Mesenchymal stem cell (in vitro differentiated cells and primary cell): ENCODE measurements at regions not wholly inside any gene's neighbourhood (a gene's known extent, or its start where the extent isn't known, plus 50 kb on each side); places are given as distances from the start of the nearest gene placed in this dataset.

Source experiments
- DNase-seq: peaks from one replicate; pipeline ENCODE4 v3.0.0-alpha.2; 2013
- H2AFZ ChIP-seq: one replicate; pipeline ENCODE4 v1.6.1; 2013; ENCODE audit warnings: low read depth, mild to moderate bottlenecking, control low read depth, inconsistent platforms, low read length, moderate library complexity
- H2AK5ac ChIP-seq: 2 replicates; pipeline ENCODE4 v1.6.1; 2013; ENCODE audit warnings: low read length, moderate library complexity, mild to moderate bottlenecking, inconsistent platforms; ENCODE audit not compliant: severe bottlenecking
- H2BK120ac ChIP-seq: one replicate; pipeline ENCODE4 v1.6.1; 2013; ENCODE audit warnings: low read depth, mild to moderate bottlenecking, inconsistent platforms, low read length, moderate library complexity
- H2BK12ac ChIP-seq, 2 experiments: one replicate each; pipeline ENCODE4 v1.6.1; 2013; ENCODE audit warnings: inconsistent platforms in 2 of 2, low read length in 2 of 2, mild to moderate bottlenecking in 2 of 2, moderate library complexity in 2 of 2, control low read depth in 1 of 2
- H2BK15ac ChIP-seq: one replicate; pipeline ENCODE4 v1.6.1; 2013; ENCODE audit warnings: mild to moderate bottlenecking, low read depth, inconsistent platforms; ENCODE audit not compliant: poor library complexity, severe bottlenecking
- H2BK5ac ChIP-seq: 2 replicates; pipeline ENCODE4 v1.6.1; 2013; ENCODE audit warnings: low read depth, mild to moderate bottlenecking, low read length, control low read depth, inconsistent platforms; ENCODE audit not compliant: poor library complexity, severe bottlenecking
- H3K14ac ChIP-seq, 2 experiments: one replicate each; pipeline ENCODE4 v1.6.1; 2013; ENCODE audit warnings: inconsistent platforms in 2 of 2, low read length in 2 of 2, control low read depth in 1 of 2, mild to moderate bottlenecking in 1 of 2, moderate library complexity in 1 of 2
- H3K18ac ChIP-seq, 2 experiments: one replicate each; pipeline ENCODE4 v1.6.1; 2013; ENCODE audit warnings: inconsistent platforms in 2 of 2, low read length in 2 of 2, control low read depth in 1 of 2, low read depth in 1 of 2, mild to moderate bottlenecking in 1 of 2
- H3K23ac ChIP-seq, 2 experiments: one replicate each; pipeline ENCODE4 v1.6.1; 2013; ENCODE audit warnings: inconsistent platforms in 2 of 2, low read length in 2 of 2, mild to moderate bottlenecking in 2 of 2, moderate library complexity in 2 of 2, control low read depth in 1 of 2
- H3K27ac ChIP-seq: 2 replicates; pipeline ENCODE4 v1.5.1; 2013; ENCODE audit warnings: mild to moderate bottlenecking, moderate library complexity, low read length, control low read depth, inconsistent platforms; ENCODE audit not compliant: poor library complexity, severe bottlenecking
- H3K27me3 ChIP-seq, 2 experiments: 2 replicates each; pipeline versions ENCODE4 v1.6.1 to v1.7.0; 2013; ENCODE audit warnings: low read length in 2 of 2, mild to moderate bottlenecking in 2 of 2, moderate library complexity in 2 of 2, control low read depth in 1 of 2, inconsistent platforms in 1 of 2; ENCODE audit not compliant: control insufficient read depth in 1 of 2, insufficient read depth in 1 of 2
- H3K36me3 ChIP-seq, 2 experiments: 2 replicates each; pipeline versions ENCODE4 v1.6.1 to v1.7.0; 2013; ENCODE audit warnings: low read length in 2 of 2, control low read depth in 1 of 2, inconsistent platforms in 1 of 2, low read depth in 1 of 2, mild to moderate bottlenecking in 1 of 2; ENCODE audit not compliant: insufficient read depth in 2 of 2, control insufficient read depth in 1 of 2
- H3K4ac ChIP-seq, 2 experiments: one replicate each; pipeline ENCODE4 v1.6.1; 2013; ENCODE audit warnings: inconsistent platforms in 2 of 2, low read length in 2 of 2, mild to moderate bottlenecking in 2 of 2, moderate library complexity in 2 of 2, control low read depth in 1 of 2, low read depth in 1 of 2
- H3K4me1 ChIP-seq: 2 replicates; pipeline ENCODE4 v1.6.1; 2013; ENCODE audit warnings: low read depth, low read length, control low read depth; ENCODE audit not compliant: control insufficient read depth, insufficient read depth
- H3K4me2 ChIP-seq: 2 replicates; pipeline ENCODE4 v1.6.1; 2013; ENCODE audit warnings: low read length, mild to moderate bottlenecking, inconsistent platforms; ENCODE audit not compliant: poor library complexity, severe bottlenecking
- H3K4me3 ChIP-seq, 2 experiments: 2 replicates each; pipeline versions ENCODE4 v1.5.1 to v1.7.0; 2013; ENCODE audit warnings: low read length in 2 of 2, mild to moderate bottlenecking in 2 of 2, control low read depth in 1 of 2, low read depth in 1 of 2; ENCODE audit not compliant: insufficient read depth in 1 of 2
- H3K79me1 ChIP-seq: replicated peaks from 2 replicates; pipeline ENCODE4 v1.6.1; 2013; ENCODE audit warnings: mild to moderate bottlenecking, control low read depth, low read length, inconsistent platforms; ENCODE audit not compliant: poor library complexity, severe bottlenecking
- H3K9ac ChIP-seq: 2 replicates; pipeline ENCODE4 v1.7.0; 2013; ENCODE audit warnings: mild to moderate bottlenecking, low read length, moderate library complexity
- H3K9me3 ChIP-seq: 2 replicates; pipeline ENCODE4 v1.7.0; 2013; ENCODE audit warnings: mild to moderate bottlenecking, low read length; ENCODE audit not compliant: control insufficient read depth
- H4K8ac ChIP-seq: one replicate; pipeline ENCODE4 v1.6.1; 2013; ENCODE audit warnings: inconsistent platforms, mild to moderate bottlenecking, low read length, moderate library complexity
- H4K91ac ChIP-seq: one replicate; pipeline ENCODE4 v1.6.1; 2013; ENCODE audit warnings: mild to moderate bottlenecking, low read length, inconsistent platforms
- WGBS: methylation state at CpG from one replicate; pipeline ENCODE4 v1.1.7; 2013; ENCODE audit warnings: mixed read lengths; 5-methylcytosine and 5-hydroxymethylcytosine counted together

- Histone ChIP-seq H3K14ac (no peak overlapping the region), H3K79me1 (no peaks in the 10 kb centered on the region), H3K4me2 (no peak overlapping the region), H2BK5ac (no peak overlapping the region), H4K8ac (no peak overlapping the region), H3K4me3 (no peak overlapping the region), H3K18ac (no peak overlapping the region), H3K4ac (no peak overlapping the region), H3K27me3 (no peaks in the 10 kb centered on the region), H3K23ac (no peak overlapping the region), H3K36me3 (no peaks in the 10 kb centered on the region), H4K91ac (no peak overlapping the region), H3K4me1 (no peaks in the 10 kb centered on the region), H2BK12ac (no peak overlapping the region), H3K27ac (no peak overlapping the region), H3K9ac (no peak overlapping the region), H3K9me3 (peaks cover 29% of the 10 kb centered on the region), H2BK15ac (no peak overlapping the region), H2AFZ (no peak overlapping the region), H2BK120ac (no peak overlapping the region), H2AK5ac (no peak overlapping the region)
- WGBS, result 78% methylated on average over 2 of the region's 2 CpGs
- no peak for DNase-seq
Observed at GRCh38 chr12:17322090-17322489, 716.1 kb upstream of the LMO3 start.

GRCh38 chr12:17304503-17305347 lies 698.8 kb upstream of the LMO3 start:
- H2BK12ac ChIP-seq, result no peak overlapping the region
- no peak overlapping the region for H2BK5ac ChIP-seq
- H3K23ac ChIP-seq, result no peak overlapping the region
- H2BK120ac ChIP-seq, result no peak overlapping the region
- H3K27me3 ChIP-seq, result no peaks in the 10 kb centered on the region
- no peak overlapping the region for H2BK15ac ChIP-seq
- no peak for DNase-seq
- no peak overlapping the region for H2AFZ ChIP-seq
- H3K14ac ChIP-seq, result no peak overlapping the region
- H3K79me1 ChIP-seq, result no peaks in the 10 kb centered on the region
- no peak overlapping the region for H3K4me2 ChIP-seq
- no peaks in the 10 kb centered on the region for H3K36me3 ChIP-seq
- peaks cover 14% of the 10 kb centered on the region for H3K9me3 ChIP-seq
- H3K4me1 ChIP-seq, result no peaks in the 10 kb centered on the region
- H3K4me3 ChIP-seq, result no peak overlapping the region
- H2AK5ac ChIP-seq, result no peak overlapping the region
- no peak overlapping the region for H3K18ac ChIP-seq
- H3K27ac ChIP-seq, result no peak overlapping the region
- no peak overlapping the region for H3K9ac ChIP-seq
- H3K4ac ChIP-seq, result no peak overlapping the region
- 92% methylated on average over 7 of the region's 7 CpGs for WGBS
- no peak overlapping the region for H4K91ac ChIP-seq
- no peak overlapping the region for H4K8ac ChIP-seq

GRCh38 chr12:17302001-17302400 lies 696.0 kb upstream of the LMO3 start:
- Histone ChIP-seq H3K27ac (no peak overlapping the region), H3K79me1 (no peaks in the 10 kb centered on the region), H2BK12ac (no peak overlapping the region), H2BK5ac (no peak overlapping the region), H4K8ac (no peak overlapping the region), H3K27me3 (no peaks in the 10 kb centered on the region), H3K23ac (no peak overlapping the region), H2AFZ (no peak overlapping the region), H3K4me2 (no peak overlapping the region), H3K4me1 (no peaks in the 10 kb centered on the region), H3K9ac (no peak overlapping the region), H2BK120ac (no peak overlapping the region), H3K9me3 (peaks cover 17% of the 10 kb centered on the region), H4K91ac (no peak overlapping the region), H2AK5ac (no peak overlapping the region), H2BK15ac (no peak overlapping the region), H3K36me3 (no peaks in the 10 kb centered on the region), H3K4me3 (no peak overlapping the region), H3K14ac (no peak overlapping the region), H3K4ac (no peak overlapping the region), H3K18ac (no peak overlapping the region)
- WGBS, result 82% methylated on average over 7 of the region's 7 CpGs
- no peak for DNase-seq

DNA sequence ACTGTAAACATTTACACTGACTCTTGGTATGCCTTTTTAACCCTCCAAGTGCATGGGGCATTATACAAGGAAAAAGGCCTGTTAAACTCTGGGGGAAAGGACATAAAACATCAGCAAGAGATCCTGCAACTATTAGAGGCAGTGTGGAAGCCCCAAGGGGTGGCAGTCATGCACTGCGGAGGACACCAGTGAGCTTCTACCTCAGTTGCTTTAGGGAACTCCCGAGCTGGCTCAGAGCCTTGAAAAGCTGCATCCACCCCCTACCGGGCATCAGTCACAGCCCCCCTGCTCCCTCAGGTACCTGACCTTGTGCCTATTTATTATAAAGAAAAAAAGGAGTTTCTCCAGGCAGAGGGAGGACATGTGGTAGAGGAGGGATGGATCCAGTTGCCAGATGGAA lies 695.6 kb upstream of the LMO3 start:
- no peak overlapping the region for H4K8ac ChIP-seq
- H3K9me3 ChIP-seq, result peaks cover 17% of the 10 kb centered on the region
- H2BK120ac ChIP-seq, result no peak overlapping the region
- H2AFZ ChIP-seq, result no peak overlapping the region
- H2AK5ac ChIP-seq, result no peak overlapping the region
- H2BK15ac ChIP-seq, result no peak overlapping the region
- no peak overlapping the region for H3K23ac ChIP-seq
- no peaks in the 10 kb centered on the region for H3K36me3 ChIP-seq
- H3K4me3 ChIP-seq, result no peak overlapping the region
- no peak overlapping the region for H3K14ac ChIP-seq
- H3K4me1 ChIP-seq, result no peaks in the 10 kb centered on the region
- no peak overlapping the region for H3K4ac ChIP-seq
- 69% methylated on average over 1 of the region's 3 CpGs for WGBS
- H3K4me2 ChIP-seq, result no peak overlapping the region
- no peak overlapping the region for H3K18ac ChIP-seq
- no peak overlapping the region for H4K91ac ChIP-seq
- H2BK5ac ChIP-seq, result no peak overlapping the region
- no peak overlapping the region for H2BK12ac ChIP-seq
- no peaks in the 10 kb centered on the region for H3K79me1 ChIP-seq
- H3K9ac ChIP-seq, result no peak overlapping the region
- no peak for DNase-seq
- H3K27ac ChIP-seq, result no peak overlapping the region
- H3K27me3 ChIP-seq, result no peaks in the 10 kb centered on the region
